AML-193 (cell line): ENCODE measurements at regions not wholly inside any gene's neighbourhood (a gene's known extent, or its start where the extent isn't known, plus 50 kb on each side); places are given as distances from the start of the nearest gene placed in this dataset.

Experiments
- DNase-seq, 2 experiments: peaks; one replicate each; lab custom pipeline; 2025; lab: John Stamatoyannopoulos, UW

DNA sequence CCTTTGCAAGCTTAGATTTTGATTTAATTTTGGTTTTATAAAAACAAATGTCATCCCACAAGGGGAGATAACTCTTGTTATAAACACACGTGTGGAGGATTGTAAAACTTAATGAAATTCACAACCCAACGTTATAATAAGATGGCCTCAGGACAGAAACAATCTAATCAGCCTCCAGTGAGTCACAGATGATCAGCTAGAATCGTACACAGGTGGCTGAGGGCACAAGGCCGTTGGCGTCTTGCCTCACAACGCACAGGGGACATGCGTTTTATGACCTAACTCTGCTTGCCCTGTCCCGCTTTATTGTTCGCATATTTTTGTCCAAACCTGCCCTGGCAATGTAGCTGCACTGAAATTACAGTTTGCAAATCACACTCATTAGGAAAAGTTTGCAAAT, 121.9 kb upstream of the PDZRN3 start:
- no peak for DNase-seq

DNA sequence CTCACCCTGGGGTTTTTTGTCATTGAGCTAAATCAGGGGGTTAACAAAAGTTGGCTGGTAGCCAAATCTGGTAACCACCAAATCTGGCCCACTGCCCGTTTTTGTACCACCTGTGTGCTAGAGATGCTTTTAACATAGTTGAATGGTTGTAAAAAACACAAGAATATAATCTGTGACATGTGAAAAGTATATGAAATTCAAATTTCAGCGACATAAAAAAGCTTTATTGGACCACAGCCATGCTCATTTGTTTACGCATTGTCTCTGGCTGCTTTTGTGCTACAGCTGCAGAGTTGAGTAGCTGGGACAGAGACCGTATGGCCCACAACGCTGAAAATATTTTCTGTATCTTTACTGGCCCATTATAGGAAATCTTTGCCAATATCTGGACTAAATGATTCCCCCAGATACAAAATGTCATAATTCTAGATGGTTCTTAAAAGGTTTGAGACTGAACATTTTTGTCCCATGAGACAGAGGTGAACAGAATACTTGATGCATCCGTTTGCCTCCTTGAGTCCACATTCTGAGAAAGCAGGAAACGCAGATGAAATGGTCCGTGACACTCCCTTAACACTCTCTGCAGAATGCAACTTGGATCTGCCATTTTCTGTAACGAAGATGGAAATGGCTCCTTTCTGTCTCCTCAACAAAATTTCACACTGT, 120.9 kb upstream of the PDZRN3 start:
- DNase-seq: no peak

DNA sequence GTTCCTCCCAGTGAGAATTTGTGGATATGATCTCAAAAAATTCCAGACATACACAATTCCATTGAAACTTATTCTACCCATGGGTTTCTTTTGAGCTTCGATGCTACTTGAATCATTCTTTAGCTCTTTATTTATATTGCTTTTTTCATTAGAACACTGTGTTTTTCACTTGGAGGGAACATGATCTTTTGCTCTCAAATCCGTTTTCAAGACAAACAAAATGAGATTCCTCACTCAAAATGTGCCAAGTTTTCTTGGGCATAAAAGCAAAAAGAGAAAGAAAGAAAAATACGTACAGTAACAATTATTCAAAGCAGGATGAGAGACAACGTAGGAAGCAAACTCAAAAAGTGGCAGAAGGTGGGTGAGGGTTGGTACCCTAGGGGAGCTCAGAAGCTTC, 118.8 kb upstream of the PDZRN3 start:
- no peak for DNase-seq

DNA sequence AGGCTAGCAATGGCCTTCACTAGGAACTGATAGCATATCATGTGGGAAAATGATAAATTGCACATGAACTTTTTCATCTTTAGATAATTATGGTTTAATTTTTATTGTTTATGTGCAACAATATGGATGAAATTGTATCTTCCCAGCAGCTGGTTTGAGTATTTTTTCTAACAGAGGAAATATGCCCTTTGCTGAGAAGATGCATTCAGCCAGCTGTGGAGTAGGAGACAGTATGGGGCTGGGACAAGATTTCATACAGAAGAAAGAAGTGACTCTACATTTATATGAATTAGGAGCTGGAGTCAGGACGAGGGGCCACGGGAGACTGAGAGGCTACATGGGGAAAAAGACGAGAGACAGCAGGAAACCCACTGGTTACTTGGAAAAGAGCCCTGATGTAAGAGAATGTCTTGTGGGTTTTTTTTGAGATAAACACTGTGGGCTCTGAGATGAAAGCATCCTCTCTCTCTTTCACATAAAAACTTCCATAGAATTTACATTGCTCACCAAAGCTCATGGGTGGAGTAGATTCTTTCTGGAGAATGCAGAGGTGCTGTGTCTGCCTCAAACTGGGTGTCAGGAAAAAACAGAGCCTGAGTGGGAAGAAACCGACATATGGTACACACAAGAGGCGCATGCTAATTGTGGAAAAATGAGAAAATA, 115.2 kb upstream of the PDZRN3 start:
- no peak for DNase-seq

DNA sequence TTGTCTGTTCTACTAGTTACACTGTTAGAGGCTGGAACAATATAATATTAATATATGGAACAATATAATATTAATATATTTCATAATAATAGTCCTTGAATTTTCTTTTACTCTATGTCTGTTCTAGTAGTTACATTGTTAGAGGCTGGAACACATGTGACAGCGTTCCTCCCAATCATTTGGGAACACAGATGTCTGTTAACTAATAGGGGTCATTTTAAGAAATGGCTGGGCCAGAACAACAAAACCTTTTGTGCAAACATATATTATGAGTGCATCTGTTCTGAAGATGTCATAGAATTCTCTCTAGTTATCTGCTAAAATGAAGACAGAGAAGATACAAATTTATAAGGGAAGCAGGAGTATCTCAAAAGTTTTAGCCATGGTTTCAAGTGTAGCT, 114.0 kb upstream of the PDZRN3 start:
- no peak for DNase-seq

DNA sequence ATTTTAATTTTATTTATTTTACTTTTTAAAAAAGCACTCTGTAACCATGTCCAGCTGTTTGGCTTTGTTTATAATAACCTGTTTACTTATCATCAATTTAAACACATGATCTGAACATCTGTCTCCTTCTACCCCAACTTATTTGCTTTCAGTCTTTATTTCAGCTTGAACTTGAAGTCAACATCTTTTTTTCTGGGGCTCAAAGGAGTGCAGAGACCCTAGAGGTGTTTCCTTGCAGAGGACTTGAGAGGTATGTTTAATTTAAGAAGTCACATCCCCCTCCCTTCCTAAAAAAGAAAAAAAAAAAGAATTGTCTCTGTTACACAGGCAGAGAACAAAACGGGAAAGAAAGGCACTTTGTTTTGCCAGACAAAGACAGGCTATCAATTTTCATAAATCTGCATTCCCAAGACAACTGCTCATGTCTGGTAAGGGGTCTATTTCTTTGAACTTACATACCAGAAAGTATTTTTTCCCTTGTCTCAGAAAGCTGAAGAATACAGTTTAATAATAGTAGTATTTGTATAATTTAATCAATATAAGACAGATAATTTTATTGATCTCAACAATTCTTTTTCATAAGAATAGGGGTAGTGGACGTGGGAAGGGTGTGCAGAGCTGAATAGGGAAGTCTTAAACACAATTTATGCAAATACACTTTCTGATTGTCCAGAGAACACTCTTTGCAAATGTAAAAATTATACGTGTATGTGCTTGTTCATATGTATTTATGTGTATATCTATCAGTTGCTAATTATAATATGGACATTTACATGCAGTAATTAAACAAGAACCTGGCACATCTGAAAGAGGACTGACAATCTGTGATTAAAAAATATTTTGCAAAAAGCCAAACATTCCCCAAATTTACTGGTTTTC, 109.7 kb upstream of the PDZRN3 start:
- no peak for DNase-seq

DNA sequence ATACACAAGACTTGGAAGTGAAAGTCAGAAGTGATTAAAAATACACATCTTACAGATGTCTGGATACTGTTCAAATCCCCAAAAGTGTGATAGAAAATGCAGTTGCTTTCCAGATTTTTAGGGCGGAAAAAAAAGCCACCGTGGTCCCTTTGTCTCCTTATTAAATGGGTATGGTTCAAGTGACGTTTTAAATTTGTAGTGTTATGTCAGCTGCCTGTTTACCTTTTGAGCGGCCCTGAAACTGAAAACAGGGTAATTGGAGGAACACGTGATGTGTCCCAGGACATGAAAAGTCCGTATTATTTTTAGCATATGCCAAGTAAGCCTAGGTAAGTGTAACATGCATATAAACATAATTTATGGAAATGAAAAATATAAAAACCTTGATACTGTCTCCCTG, 109.0 kb upstream of the PDZRN3 start:
- no peak for DNase-seq

DNA sequence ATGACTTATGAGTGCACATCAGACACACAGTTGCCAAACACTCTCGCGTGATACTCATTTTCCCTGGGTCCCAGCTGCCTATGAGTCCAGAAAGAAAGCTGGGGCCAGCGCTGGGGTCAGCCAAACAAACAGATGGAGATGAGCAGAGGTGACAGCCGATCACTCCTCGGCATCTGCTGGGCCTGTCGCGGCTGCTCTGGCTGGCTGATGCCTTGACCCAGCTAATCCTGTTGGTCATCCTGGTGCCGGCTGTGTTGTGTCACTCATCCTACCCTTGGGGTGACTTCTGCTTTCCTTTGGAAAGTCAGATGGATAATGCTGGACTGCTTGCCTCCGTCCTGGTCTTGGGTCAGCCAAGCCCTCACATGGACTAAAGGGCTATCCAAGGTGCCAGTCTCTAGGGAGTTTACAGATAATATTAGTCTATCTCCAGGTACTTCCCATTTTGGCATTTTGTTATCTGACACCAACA, 105.3 kb upstream of the PDZRN3 start:
- no peak for DNase-seq

DNA sequence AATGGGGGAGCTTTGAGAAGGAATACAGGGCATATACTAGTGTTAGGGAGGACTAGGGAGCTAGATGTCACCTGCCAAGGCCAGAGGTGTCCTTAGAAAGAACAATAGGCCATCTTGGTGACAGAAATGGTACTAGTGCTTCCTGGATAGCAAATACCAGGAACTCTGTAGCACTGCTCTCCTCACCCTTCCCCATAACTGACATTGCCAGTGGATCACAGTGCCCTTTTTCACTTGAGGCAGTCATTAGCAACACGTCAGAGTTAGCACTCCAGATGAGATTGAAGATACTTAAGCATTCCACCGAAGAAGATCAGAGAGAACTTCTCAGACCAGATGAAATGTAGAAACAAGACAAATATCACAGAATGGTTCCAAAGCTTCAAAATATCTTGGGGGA, 103.1 kb upstream of the PDZRN3 start:
- DNase-seq: no peak

DNA sequence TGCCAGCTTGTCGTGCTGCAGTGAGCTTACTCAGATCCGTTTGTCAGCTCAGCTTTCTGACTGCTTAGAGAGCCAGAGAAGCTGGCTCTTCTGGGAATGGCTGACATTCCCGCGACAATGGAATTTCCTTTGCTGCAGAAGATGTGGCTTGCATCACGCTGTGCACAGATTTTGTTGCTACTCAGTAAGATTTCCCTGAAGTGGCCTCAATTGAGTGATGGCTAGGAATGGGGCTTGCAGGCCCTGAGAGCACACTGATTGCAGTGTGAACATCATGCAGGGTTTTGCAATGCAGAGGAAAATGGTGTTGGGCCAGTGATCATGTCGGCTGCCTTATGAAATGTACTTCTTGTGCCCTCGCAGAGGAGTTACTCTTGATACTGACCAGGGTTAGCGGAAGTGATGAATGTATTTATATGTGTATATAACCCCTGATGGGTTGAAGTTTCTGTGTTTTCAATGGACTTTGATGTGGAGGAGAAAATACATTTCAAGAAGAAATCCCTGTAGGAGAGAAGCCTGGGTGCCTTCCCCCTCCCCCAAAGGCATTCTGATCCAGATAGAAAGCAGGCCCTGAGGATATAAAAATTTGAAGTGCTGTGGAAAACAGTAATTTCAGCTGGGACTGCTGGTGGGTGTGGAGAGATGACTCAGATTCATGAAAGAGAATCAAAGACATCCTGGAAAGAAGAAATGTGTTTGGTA, 102.5 kb upstream of the PDZRN3 start:
- no peak for DNase-seq

DNA sequence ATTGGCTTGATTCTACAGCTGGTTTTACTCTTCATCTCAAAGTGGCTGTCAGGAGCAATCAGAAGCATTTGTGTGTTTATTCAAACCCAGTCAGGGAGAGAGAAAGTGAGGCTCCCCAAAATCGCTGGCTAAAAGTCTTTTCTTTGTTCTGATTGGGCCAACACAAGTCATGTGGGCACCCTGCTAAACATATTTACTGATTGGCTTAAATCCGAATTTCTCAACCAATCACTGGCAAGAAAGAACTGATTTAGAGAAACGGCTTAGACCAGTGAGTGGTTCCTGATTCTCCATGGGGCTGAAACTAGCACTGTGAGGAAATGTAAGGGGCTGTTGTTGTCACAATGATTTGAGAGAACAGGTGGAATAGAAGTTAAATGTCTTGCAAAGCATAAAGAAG, 98.9 kb upstream of the PDZRN3 start:
- no peak for DNase-seq

DNA sequence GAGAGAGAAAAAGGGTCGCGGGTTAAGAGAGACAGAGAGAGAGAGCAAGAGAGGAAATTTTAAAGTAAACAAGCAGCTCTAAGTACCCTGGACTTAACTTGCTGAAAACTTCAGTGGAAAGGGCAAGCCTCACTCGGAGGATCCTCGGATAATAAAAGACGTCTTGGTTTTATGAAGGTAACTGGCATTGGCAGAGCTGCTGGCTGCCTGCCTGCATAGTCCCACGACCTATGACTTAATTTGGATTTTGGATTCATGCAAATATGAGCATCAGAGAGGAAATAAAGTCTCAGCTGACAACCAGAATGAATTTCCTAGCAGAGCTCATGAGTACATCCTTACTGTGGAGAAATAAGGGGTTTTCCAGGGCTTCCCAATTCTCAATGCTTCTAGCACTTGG, 95.1 kb upstream of the PDZRN3 start:
- DNase-seq: no peak

DNA sequence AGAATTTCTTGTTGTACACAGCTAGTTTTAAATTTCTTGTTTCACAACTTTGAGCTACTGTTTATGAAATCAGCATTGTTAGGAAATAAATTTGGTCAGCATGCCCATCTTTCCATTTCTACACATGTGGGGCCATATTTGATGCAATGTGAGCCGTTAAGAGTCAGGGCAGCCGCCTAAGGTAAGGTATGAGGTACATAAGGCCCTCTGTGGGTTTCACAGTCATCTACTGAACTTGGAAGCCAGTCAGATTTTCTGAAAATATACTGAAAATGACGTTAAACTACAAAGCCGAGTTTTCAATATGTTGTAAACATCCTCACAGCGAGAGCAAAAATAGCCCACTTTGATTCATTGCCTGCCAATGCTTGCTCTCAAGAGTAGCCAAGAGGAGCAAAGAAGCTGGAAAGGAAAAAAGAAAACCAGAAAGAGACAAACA, 94.7 kb upstream of the PDZRN3 start:
- no peak for DNase-seq

DNA sequence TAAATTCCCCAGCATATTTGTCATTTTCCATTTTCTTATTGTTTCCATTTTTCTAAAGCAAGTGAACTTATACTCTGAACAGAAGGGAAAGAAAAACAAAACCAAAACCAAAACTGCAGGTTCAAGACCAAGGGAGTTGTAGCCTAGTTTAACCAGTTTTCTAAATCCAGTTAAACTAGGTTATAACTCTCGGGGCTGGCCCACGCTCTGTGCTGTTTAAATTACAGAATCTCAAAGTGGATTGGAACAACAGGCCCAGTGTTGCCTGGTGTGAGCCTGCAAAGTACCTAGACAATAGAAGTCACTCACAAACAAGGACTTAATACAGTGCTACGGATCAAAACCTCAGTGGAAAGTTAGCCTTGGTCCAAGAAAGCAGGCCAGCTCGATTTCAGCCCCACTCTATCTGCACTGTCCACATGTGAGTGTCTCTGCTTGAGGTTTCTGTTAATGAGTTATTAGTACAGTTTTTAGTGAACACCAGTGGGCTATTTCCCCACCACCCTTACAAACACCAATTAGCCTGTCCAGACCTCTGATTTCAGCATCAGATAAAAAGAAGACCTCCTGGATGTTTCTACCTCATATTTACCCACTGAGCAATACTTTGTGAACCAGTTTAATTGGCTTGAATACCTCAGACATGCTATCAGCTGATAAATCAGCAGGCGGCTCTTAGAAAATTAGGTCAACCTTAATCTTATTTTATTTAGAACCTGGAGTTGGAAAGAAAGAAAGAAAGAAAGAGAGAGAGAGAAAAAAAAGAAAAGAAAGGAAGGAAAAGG, 93.8 kb upstream of the PDZRN3 start:
- no peak for DNase-seq

DNA sequence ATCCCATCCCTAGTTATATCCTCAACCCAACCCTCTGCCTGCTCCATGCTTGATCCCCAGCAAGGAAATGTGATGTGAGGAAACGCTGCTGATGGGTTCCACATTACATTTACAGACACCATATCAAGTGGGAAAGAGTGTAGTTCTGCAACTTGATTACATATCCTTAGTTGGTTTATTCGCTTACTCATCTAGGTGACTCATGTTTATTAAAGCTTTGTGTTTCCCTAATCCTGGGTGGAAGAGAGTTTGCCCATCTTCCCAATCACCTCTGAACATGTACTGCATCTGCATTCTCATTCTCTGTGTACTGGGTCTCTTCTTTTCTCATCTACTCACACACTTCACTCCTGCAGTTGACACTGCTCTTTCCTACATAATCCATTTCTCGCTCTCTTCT, 91.7 kb upstream of the PDZRN3 start:
- DNase-seq: no peak

DNA sequence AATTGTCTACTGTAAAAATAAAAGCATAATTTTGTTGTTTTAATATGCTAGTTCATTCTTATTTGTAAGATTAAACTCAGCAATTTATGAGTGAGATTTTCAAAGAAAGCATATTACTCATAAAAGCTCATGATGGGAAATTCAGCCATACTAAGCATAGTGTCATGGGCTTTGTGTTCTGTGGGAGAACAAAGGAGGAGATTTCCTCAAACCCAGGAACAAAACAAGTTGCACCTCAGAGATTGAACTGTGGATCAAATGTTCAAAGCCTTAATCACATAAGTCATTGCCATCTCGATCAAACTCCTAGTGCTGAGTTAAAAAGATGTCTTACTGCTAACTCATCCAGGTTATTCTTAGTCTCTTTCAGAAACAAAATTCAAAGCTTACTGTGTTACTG, 85.6 kb upstream of the PDZRN3 start:
- no peak for DNase-seq

DNA sequence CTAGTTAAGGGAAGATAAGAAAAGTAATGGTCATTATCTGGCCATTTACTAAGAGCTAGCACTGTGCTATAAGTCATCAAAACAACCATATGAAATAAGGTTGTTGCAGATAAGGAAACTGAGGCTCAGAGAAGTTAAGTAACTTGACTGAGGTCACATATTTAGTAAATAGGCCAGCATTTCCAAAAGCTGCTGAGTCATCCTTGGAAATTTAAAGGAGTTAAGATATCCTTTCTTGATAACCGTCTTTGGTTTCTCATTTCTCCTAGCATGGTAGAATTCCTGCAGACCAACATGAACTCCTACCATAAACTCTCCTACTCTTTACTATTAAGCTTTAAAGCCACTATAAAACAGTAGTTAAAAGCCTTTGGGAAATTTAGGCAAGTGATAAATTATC, 85.0 kb upstream of the PDZRN3 start:
- DNase-seq: no peak

DNA sequence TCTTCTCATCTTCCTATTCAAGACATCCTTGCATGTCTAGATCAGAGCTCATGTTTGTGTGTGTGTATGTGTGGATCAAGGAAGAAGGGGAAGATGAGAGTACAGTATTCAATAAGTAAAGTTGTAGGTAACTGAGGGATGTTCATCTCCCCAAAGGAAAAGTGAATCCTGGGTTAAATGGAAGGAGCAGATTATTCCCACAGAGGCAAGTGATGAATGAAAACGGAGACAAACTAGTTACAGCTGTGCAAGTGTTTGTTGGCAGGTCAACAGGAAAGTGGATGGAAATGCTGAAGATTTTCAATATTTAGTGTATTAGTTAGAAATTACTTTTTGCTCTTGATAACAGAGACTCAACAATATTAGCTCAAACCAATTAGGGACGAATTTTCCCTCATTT, 84.2 kb upstream of the PDZRN3 start:
- no peak for DNase-seq

DNA sequence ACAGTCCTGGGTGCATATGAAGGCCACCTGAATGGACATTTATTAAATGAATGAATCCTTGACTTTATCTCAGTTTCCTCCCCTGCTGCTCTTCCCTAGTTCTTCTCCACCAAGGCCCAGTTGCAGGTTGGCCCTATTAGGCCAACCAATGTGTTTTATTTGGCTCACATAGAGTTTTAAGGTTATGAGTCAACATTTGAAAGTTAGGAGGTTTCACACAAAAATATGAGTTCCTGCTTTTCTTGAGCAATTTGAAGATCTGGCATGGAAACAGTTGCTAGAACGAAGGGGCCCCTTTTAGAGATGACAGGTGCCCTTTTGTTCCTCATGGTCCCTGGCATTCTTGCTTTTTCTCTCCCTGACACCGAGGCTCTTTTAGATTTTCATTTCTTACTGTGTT, 83.0 kb upstream of the PDZRN3 start:
- no peak for DNase-seq

DNA sequence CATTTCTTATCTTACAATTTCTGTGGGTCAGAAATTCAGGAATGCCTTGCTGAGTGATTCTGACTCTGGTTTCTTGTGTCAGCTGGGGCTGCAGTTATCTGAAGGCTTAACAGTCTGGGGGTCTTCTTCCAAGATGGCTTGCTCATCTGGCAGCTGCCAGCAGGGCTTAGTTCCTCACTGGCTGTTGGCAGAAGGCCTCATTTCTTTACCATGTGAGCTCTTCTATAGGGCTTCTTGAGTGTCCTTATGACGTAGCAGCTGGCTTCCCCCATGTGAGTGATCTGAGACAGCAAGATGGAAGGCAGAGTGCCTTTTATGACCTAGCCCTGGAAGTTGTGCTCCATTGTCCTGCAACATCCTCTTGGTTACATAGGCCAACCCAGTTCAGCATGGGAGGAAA, 82.0 kb upstream of the PDZRN3 start:
- no peak for DNase-seq

DNA sequence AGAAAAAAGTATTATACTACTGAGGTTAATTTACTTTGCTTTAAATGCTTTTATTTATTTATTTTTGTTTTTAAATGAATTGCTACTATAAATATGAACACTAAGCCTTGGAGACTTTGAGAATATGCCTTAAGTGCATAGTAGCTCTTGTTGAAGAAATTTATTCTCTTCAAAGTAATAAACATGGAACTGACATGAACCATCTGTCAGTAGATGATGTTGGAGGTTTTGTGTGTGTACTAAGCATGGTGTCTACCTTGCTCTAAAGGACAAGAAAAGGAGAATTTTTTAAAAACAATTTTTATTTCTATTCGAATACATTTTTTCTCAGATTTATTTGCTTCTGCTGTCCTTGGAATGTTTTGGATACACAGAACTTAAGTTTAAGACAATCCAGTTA, 81.1 kb upstream of the PDZRN3 start:
- DNase-seq: no peak

DNA sequence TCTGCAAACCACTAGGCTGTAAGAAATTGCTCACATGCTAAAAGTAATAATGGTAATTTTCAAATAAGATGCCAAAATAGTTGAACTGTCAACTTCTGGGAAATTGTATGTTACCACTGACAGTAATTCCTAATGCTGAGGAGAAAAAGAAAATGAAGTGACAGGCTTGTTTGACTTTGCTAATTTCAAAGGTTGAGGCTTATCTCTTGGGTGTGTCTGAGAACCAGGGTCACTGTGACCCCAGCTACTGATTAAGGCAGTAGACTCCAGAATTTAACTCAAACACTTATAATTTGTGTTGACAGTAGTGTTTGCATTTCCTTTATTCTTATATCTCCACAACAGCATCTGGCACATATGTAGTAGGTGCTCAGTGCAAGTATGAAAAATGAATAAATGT, 74.6 kb upstream of the PDZRN3 start:
- no peak for DNase-seq
